ENCODE measurements at regions not wholly inside any gene's neighbourhood (a gene's known extent, or its start where the extent isn't known, plus 50 kb on each side); places are given as distances from the start of the nearest gene placed in this dataset.

GRCh38 chr6:145289573-145289972 is 445.7 kb downstream of the EPM2A start:
- TF ChIP-seq CTCF (conservative IDR thresholded peaks at IDR 0.05; ENCODE audit: low read depth, low read length), result no peak
- no peak for TF ChIP-seq EZH2 (IDR thresholded peaks at IDR 0.05; ENCODE audit: borderline replicate concordance, low read depth, low read length, poor library complexity, severe bottlenecking)
